Pancreas (tissue), 10 donors: ENCODE measurements at regions not wholly inside any gene's neighbourhood (a gene's known extent, or its start where the extent isn't known, plus 50 kb on each side); places are given as distances from the start of the nearest gene placed in this dataset.

Experiments used
- ATAC-seq, 4 donors: fragments of 200-7000 bp; cut with Tn5 transposase; one replicate each; pipeline versions ENCODE4 v1.8.0 to v1.9.1; 2020; ENCODE audit warnings: mild to moderate bottlenecking in 4 of 4, moderate library complexity in 4 of 4
- DNase-seq, 6 donors: peaks; one replicate each; pipeline ENCODE4 v3.0.0-alpha.2; 2020
- FAIRE-seq: peaks from 2 replicates; lab custom pipeline; 2012; peaks lifted over from hg19 to GRCh38; lab: Jason Lieb, UNC
- H3K27ac ChIP-seq, 4 donors: fragments of 200-600 bp; sonication (generic); 1 replicate in 3 of 4; 2 replicates in 1 of 4; pipeline versions ENCODE4 v1.5.0 to v1.8.0; 2020
- H3K27me3 ChIP-seq, 4 donors: fragments of 200-600 bp; one replicate each; pipeline ENCODE4 v1.8.0; 2021
- H3K36me3 ChIP-seq, 3 donors: fragments of 200-600 bp; sonication (generic) in 1 of 3; one replicate each; pipeline versions ENCODE4 v1.5.0 to v1.8.0; 2020 to 2021
- H3K4me1 ChIP-seq, 3 donors: fragments of 200-600 bp; one replicate each; pipeline ENCODE4 v1.8.0; 2021
- H3K4me3 ChIP-seq, 4 donors: fragments of 200-600 bp; sonication (generic) in 2 of 4; one replicate each; pipeline versions ENCODE4 v1.5.0 to v1.8.0; 2020 to 2021
- H3K9me3 ChIP-seq, 4 donors: fragments of 200-600 bp; one replicate each; pipeline ENCODE4 v1.8.0; 2021
- WGBS, 2 donors: extraction: QIAGEN DNeasy Blood & Tissue Kit; methylation state at CpG; one replicate each; pipeline ENCODE4 v1.1.7; 2013; 5-methylcytosine and 5-hydroxymethylcytosine counted together
- intact Hi-C, 3 donors: fragments of 100-400 bp; cut with DNase I; formaldehyde crosslinking; loops; one replicate each; pipeline versions ENCODE4 v1.11.1 to v1.14.2; 2022
- TF ChIP-seq, protein P1 (sequence below), 4 donors: fragments of 200-600 bp; sonication (generic) in 3 of 4; IDR thresholded peaks; one replicate each; pipeline versions ENCODE4 v1.5.0 to v1.8.0; 2021; ENCODE audit warnings: antibody characterized with exemption in 4 of 4
- donor health status: healthy with polysubstance abuse.
- donor health status: DM: no; HTN: no; CAD: no; lungs with moderate emphysema.
- donor health status: DM: no; HTN: no; CAD: no.
- donor health status: control.
- donor health status: control.
- donor health status: Bipolar disorder and iron deficiency.
- donor health status: DM: yes; HTN: yes; CAD: no.
- donor health status: DM: no; HTN: no; CAD: no.
- donor health status: DM: no; HTN: no; CAD: no.
- donor health status: DM: yes; HTN: yes; CAD: no.

DNA sequence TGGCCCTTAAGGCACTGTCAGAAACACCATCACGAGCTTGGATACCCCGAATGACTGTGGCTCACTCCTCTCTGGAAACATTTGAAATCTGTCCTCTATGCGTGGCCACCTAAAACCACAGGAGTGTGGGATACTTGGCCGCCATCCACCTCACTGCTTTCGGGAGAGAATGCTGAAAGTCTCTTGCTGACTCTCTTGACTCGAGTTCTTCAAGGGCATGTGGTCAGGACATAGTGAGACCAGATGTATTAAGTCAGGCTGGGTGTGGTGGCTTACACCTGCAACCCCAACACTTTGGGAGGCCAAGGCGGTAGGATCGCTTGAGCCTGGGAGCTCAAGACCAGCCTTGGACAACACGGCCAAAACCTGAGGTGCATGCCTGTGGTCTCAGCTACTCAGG lies 174.7 kb upstream of the ALG10B start:
- WGBS, 2 donors: 62 to 66% methylated on average over 9 of the region's 9 CpGs
- peak in 1 of 6 donors; percentile 4 for DNase-seq
- intact Hi-C loops: loop anchor here in 2 of 3 donors (10.0 kb wide), 3 partner anchors 87 to 163 kb away; no protein-coding TSS in a partner anchor

GRCh38 chr12:38142974-38143373 lies 173.6 kb upstream of the ALG10B start:
- 54 to 58% methylated on average over 5 of the region's 5 CpGs for WGBS, 2 donors
- H3K9me3 ChIP-seq: no peaks in the 10 kb centered on the region
- TF ChIP-seq, protein P1, sequence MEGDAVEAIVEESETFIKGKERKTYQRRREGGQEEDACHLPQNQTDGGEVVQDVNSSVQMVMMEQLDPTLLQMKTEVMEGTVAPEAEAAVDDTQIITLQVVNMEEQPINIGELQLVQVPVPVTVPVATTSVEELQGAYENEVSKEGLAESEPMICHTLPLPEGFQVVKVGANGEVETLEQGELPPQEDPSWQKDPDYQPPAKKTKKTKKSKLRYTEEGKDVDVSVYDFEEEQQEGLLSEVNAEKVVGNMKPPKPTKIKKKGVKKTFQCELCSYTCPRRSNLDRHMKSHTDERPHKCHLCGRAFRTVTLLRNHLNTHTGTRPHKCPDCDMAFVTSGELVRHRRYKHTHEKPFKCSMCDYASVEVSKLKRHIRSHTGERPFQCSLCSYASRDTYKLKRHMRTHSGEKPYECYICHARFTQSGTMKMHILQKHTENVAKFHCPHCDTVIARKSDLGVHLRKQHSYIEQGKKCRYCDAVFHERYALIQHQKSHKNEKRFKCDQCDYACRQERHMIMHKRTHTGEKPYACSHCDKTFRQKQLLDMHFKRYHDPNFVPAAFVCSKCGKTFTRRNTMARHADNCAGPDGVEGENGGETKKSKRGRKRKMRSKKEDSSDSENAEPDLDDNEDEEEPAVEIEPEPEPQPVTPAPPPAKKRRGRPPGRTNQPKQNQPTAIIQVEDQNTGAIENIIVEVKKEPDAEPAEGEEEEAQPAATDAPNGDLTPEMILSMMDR (IDR thresholded peaks at IDR 0.05): peak in 1 of 4 donors; percentile 11
- intact Hi-C loops: loop anchor here in 2 of 3 donors (10.0 kb wide), 3 partner anchors 88 to 162 kb away; no protein-coding TSS in a partner anchor
- no peaks in the 10 kb centered on the region for H3K27me3 ChIP-seq
- FAIRE-seq: no peak
- no peaks in the 10 kb centered on the region for H3K4me1 ChIP-seq
- H3K4me3 ChIP-seq: no peak overlapping the region
- peak in 3 of 4 donors; percentile 26 to 34 (median 28) for ATAC-seq
- H3K36me3 ChIP-seq: no peaks in the 10 kb centered on the region
- peak in 1 of 6 donors; percentile 22 for DNase-seq
- H3K27ac ChIP-seq: no peak overlapping the region

More for the DNA sequence above, 174.7 kb upstream of the ALG10B start:
- no peak overlapping the region for H3K27ac ChIP-seq
- no peaks in the 10 kb centered on the region for H3K9me3 ChIP-seq
- FAIRE-seq (no peak), ATAC-seq (no peak)
- H3K4me3 ChIP-seq: no peak overlapping the region
- no peaks in the 10 kb centered on the region for H3K36me3 ChIP-seq
- no peaks in the 10 kb centered on the region for H3K27me3 ChIP-seq
- H3K4me1 ChIP-seq: no peaks in the 10 kb centered on the region
- TF ChIP-seq, protein P1 (IDR thresholded peaks at IDR 0.05): no peak

DNA sequence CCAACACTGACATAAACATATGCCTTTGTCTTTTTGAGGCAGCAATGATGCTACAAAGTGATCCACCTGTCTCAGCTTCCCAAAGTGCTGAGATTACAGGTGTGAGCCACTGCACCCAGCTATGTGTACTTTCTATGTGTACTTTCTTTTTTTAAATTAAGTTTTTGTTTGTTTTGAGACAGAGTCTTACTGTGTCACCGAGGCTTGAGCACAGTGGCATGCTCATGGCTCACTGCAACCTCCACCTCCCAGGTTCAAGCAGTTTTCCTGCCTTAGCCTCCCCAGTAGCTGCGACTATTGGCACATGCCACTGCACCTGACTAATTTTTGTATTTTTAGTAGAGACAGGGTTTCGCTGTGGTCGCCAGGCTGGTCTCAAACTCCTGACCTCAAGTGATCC lies 172.5 kb upstream of the ALG10B start:
- TF ChIP-seq, protein P1 (IDR thresholded peaks at IDR 0.05): no peak
- intact Hi-C loops: loop anchor here in 2 of 3 donors (10.0 kb wide), 3 partner anchors 89 to 161 kb away; no protein-coding TSS in a partner anchor
- no peak for FAIRE-seq
- no peak overlapping the region for H3K27ac ChIP-seq
- no peak for ATAC-seq
- no peaks in the 10 kb centered on the region for H3K9me3 ChIP-seq
- WGBS, 2 donors: 57 to 62% methylated on average over 4 of the region's 4 CpGs
- H3K36me3 ChIP-seq: no peaks in the 10 kb centered on the region
- peak in 1 of 6 donors; percentile 3 for DNase-seq
- no peaks in the 10 kb centered on the region for H3K4me1 ChIP-seq
- no peak overlapping the region for H3K4me3 ChIP-seq
- no peaks in the 10 kb centered on the region for H3K27me3 ChIP-seq

DNA sequence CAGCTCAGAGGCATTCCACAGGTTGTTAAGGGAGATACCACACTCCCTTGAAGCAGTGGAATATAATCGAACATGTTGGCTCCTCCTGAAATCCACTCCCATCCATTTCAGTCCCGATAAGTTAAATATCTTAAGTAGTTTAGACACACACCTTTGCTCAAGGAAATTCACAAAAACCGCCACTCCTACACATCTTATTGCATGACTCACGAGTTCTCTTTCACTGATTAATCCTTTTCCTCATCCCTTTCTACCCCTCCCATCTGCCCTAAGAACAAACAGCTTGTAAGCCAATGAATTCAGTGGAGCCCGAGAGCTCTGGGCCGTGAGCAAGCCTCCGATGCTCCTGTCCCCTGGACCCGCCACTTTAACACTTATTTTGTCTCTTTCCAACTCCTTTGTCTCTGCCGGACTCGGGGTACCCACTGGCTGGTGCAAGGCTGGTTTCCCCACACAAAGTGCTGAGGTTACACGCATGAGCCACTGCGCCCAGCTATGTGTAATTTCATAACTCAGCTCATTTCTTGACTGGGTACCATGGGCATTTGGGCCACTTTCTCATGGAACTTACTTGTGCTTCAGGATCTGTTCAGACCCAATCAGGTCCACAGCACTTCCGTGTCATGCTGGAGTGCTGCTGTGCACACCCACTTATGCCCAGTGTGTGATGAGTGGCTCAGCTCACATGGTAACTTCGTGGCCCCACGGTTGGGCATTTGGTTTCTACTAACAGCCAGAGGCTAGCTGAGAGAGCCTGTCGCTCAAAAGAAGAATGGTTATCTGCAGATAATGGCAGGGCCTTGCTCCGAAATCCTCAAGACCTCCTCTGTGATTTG lies 171.8 kb upstream of the ALG10B start:
- intact Hi-C loops: loop anchor here in 2 of 3 donors (10.0 kb wide), 3 partner anchors 90 to 160 kb away; no protein-coding TSS in a partner anchor

More for the DNA sequence above, 171.8 kb upstream of the ALG10B start:
- 57 to 73% methylated on average over 17 of the region's 17 CpGs for WGBS, 2 donors
- TF ChIP-seq, protein P1 (IDR thresholded peaks at IDR 0.05): no peak
- no peaks in the 10 kb centered on the region for H3K36me3 ChIP-seq
- H3K4me1 ChIP-seq: no peaks in the 10 kb centered on the region
- FAIRE-seq: no peak
- no peaks in the 10 kb centered on the region for H3K27me3 ChIP-seq
- H3K9me3 ChIP-seq: no peaks in the 10 kb centered on the region
- DNase-seq: peak in 1 of 6 donors; percentile 4
- no peak overlapping the region for H3K4me3 ChIP-seq
- H3K27ac ChIP-seq: no peak overlapping the region
- ATAC-seq: no peak
